WTC11 (cell line): ENCODE measurements at regions not wholly inside any gene's neighbourhood (a gene's known extent, or its start where the extent isn't known, plus 50 kb on each side); places are given as distances from the start of the nearest gene placed in this dataset.

ENCODE experiments used
- ATAC-seq: fragments of 200-7000 bp; cut with Tn5 transposase; 2 replicates; pipeline ENCODE4 v1.10.0; 2021; ENCODE audit warnings: mild to moderate bottlenecking, moderate library complexity
- CTCF ChIA-PET: fragments of 300-600 bp; sonication (Branson Sonifier 250); formaldehyde crosslinking; loops from one replicate; lab custom pipeline; 2021; ENCODE audit warnings: antibody characterized with exemption; lab: Charles Lee
- POLR2A ChIA-PET: fragments of 350-600 bp; sonication (Branson Sonifier 250); formaldehyde crosslinking; loops from one replicate; lab custom pipeline; 2021; ENCODE audit warnings: antibody characterized with exemption; lab: Charles Lee
- DNase-seq: peaks from one replicate; pipeline ENCODE4 v3.0.0; 2021; ENCODE audit warnings: low spot score
- H3K27ac Mint-ChIP-seq: 2 replicates; pipeline ENCODE4 v1.8.0; 2021; ENCODE audit warnings: mixed read lengths
- H3K27me3 Mint-ChIP-seq: 2 replicates; pipeline ENCODE4 v1.8.0; 2021; ENCODE audit warnings: low read depth, mild to moderate bottlenecking, moderate library complexity, mixed read lengths
- H3K36me3 Mint-ChIP-seq: 2 replicates; pipeline ENCODE4 v1.8.0; 2021; ENCODE audit warnings: mixed read lengths
- H3K4me1 Mint-ChIP-seq: 2 replicates; pipeline ENCODE4 v1.8.0; 2022; ENCODE audit warnings: mixed read lengths
- H3K4me3 Mint-ChIP-seq: 2 replicates; pipeline ENCODE4 v1.8.0; 2021; ENCODE audit warnings: mild to moderate bottlenecking, moderate library complexity, mixed read lengths
- H3K9me3 Mint-ChIP-seq: 2 replicates; pipeline ENCODE4 v1.8.0; 2021; ENCODE audit warnings: mixed read lengths
- AFF4 ChIP-seq: sonication (generic); formaldehyde crosslinking; IDR thresholded peaks from 2 replicates; pipeline ENCODE4 v1.8.1; 2023; ENCODE audit warnings: mild to moderate bottlenecking, missing genetic modification reagents, borderline replicate concordance
- E2F1 ChIP-seq: sonication (generic); formaldehyde crosslinking; IDR thresholded peaks from 2 replicates; pipeline ENCODE4 v1.8.0; 2022; ENCODE audit warnings: mild to moderate bottlenecking, missing genetic modification reagents
- EMX1 ChIP-seq: fragments of 250-450 bp; sonication (Bioruptor Pico); IDR thresholded peaks from 2 replicates; pipeline ENCODE4 v1.8.0; 2021; ENCODE audit warnings: mild to moderate bottlenecking
- GABPB1 ChIP-seq: sonication (generic); formaldehyde crosslinking; IDR thresholded peaks from 2 replicates; pipeline ENCODE4 v1.8.1; 2023; ENCODE audit warnings: mild to moderate bottlenecking, missing genetic modification reagents
- NFATC4 ChIP-seq: fragments of 250-450 bp; sonication (Bioruptor Pico); IDR thresholded peaks from 2 replicates; pipeline ENCODE4 v1.9.0; 2021; ENCODE audit warnings: mild to moderate bottlenecking
- PREB ChIP-seq: sonication (generic); formaldehyde crosslinking; IDR thresholded peaks from 2 replicates; pipeline ENCODE4 v1.8.1; 2022; ENCODE audit warnings: mild to moderate bottlenecking, missing genetic modification reagents, moderate library complexity, borderline replicate concordance
- PRRX2 ChIP-seq: fragments of 250-450 bp; sonication (Bioruptor Pico); IDR thresholded peaks from 2 replicates; pipeline ENCODE4 v1.8.0; 2021; ENCODE audit warnings: mild to moderate bottlenecking
- RORB ChIP-seq: fragments of 250-450 bp; sonication (Bioruptor Pico); IDR thresholded peaks from 2 replicates; pipeline ENCODE4 v1.9.0; 2021; ENCODE audit warnings: mild to moderate bottlenecking
- ZBTB21 ChIP-seq: sonication (generic); formaldehyde crosslinking; IDR thresholded peaks from 2 replicates; pipeline ENCODE4 v1.8.1; 2023; ENCODE audit warnings: mild to moderate bottlenecking, missing genetic modification reagents, borderline replicate concordance
- ZNF138 ChIP-seq: sonication (generic); formaldehyde crosslinking; conservative IDR thresholded peaks from 2 replicates; pipeline ENCODE4 v1.8.1; 2022; ENCODE audit warnings: mild to moderate bottlenecking, moderate library complexity, missing genetic modification reagents
- ZNF232 ChIP-seq: sonication (generic); formaldehyde crosslinking; IDR thresholded peaks from 2 replicates; pipeline ENCODE4 v1.8.0; 2022; ENCODE audit warnings: mild to moderate bottlenecking, missing genetic modification reagents
- ZNF263 ChIP-seq: sonication (generic); formaldehyde crosslinking; IDR thresholded peaks from 2 replicates; pipeline ENCODE4 v1.8.1; 2022; ENCODE audit warnings: low read depth, mild to moderate bottlenecking, moderate library complexity, missing genetic modification reagents
- TF ChIP-seq, protein P1 (sequence below): fragments of 200-600 bp; IDR thresholded peaks from 2 replicates; pipeline ENCODE4 v1.8.0; 2022; ENCODE audit warnings: antibody characterized with exemption
- TF ChIP-seq, protein P2 (sequence below): sonication (generic); formaldehyde crosslinking; IDR thresholded peaks from 2 replicates; pipeline ENCODE4 v1.8.0; 2022; ENCODE audit warnings: mild to moderate bottlenecking, missing genetic modification reagents

GRCh38 chr2:39532933-39533332, 95.8 kb upstream of the MAP4K3 start (continued):
- TF ChIP-seq PREB: no peak
- no peak for TF ChIP-seq GABPB1 (CRISPR knock-in tag)
- TF ChIP-seq, all 79 proteins: peak for 0

- TF ChIP-seq EMX1 (CRISPR knock-in tag): no peak
- no peak for TF ChIP-seq ZNF263 (CRISPR knock-in tag)
- TF ChIP-seq ZNF138: no peak
- no peak for TF ChIP-seq AFF4 (CRISPR knock-in tag)
- TF ChIP-seq ZNF232 (CRISPR knock-in tag): no peak
- TF ChIP-seq ZBTB21 (CRISPR knock-in tag): no peak
- TF ChIP-seq RORB (CRISPR knock-in tag): no peak
- no peak for TF ChIP-seq NFATC4
- TF ChIP-seq, protein P1, sequence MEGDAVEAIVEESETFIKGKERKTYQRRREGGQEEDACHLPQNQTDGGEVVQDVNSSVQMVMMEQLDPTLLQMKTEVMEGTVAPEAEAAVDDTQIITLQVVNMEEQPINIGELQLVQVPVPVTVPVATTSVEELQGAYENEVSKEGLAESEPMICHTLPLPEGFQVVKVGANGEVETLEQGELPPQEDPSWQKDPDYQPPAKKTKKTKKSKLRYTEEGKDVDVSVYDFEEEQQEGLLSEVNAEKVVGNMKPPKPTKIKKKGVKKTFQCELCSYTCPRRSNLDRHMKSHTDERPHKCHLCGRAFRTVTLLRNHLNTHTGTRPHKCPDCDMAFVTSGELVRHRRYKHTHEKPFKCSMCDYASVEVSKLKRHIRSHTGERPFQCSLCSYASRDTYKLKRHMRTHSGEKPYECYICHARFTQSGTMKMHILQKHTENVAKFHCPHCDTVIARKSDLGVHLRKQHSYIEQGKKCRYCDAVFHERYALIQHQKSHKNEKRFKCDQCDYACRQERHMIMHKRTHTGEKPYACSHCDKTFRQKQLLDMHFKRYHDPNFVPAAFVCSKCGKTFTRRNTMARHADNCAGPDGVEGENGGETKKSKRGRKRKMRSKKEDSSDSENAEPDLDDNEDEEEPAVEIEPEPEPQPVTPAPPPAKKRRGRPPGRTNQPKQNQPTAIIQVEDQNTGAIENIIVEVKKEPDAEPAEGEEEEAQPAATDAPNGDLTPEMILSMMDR: no peak
- TF ChIP-seq PRRX2 (CRISPR knock-in tag): no peak
- no peak for TF ChIP-seq E2F1 (CRISPR knock-in tag)
- TF ChIP-seq, protein P2, sequence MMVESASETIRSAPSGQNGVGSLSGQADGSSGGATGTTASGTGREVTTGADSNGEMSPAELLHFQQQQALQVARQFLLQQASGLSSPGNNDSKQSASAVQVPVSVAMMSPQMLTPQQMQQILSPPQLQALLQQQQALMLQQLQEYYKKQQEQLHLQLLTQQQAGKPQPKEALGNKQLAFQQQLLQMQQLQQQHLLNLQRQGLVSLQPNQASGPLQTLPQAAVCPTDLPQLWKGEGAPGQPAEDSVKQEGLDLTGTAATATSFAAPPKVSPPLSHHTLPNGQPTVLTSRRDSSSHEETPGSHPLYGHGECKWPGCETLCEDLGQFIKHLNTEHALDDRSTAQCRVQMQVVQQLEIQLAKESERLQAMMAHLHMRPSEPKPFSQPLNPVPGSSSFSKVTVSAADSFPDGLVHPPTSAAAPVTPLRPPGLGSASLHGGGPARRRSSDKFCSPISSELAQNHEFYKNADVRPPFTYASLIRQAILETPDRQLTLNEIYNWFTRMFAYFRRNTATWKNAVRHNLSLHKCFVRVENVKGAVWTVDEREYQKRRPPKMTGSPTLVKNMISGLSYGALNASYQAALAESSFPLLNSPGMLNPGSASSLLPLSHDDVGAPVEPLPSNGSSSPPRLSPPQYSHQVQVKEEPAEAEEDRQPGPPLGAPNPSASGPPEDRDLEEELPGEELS (CRISPR knock-in tag): no peak
- DNase-seq (no peak), ATAC-seq (peak; percentile 62)
- CTCF ChIA-PET: no interaction called here
- Mint-ChIP-seq H3K4me1 (peaks cover 35% of the 10 kb centered on the region), H3K36me3 (peaks cover 15% of the 10 kb centered on the region), H3K9me3 (peaks cover 18% of the 10 kb centered on the region), H3K27me3 (no peaks in the 10 kb centered on the region), H3K27ac (peak overlapping the region; percentile 32), H3K4me3 (no peak overlapping the region)
- POLR2A ChIA-PET: no interaction called here
These were observed 97.1 kb upstream of the MAP4K3 start for GRCh38 chr2:39534095-39534711.
